Upper lobe of left lung (tissue), 6 donors: ENCODE measurements at regions not wholly inside any gene's neighbourhood (a gene's known extent, or its start where the extent isn't known, plus 50 kb on each side); places are given as distances from the start of the nearest gene placed in this dataset.

Experiments used
- ATAC-seq, 2 donors: fragments of 200-7000 bp; cut with Tn5 transposase; one replicate each; pipeline ENCODE4 v1.9.1; 2022; ENCODE audit warnings: mild to moderate bottlenecking in 2 of 2, moderate library complexity in 2 of 2; ENCODE audit not compliant: low FRiP score in 2 of 2
- DNase-seq, 2 donors: peaks; one replicate each; pipeline ENCODE4 v3.0.0-alpha.2; 2019 to 2020
- H3K27ac ChIP-seq, 4 donors: fragments of 200-600 bp; sonication (generic); one replicate each; pipeline ENCODE4 v1.5.1; 2016 to 2019
- H3K27me3 ChIP-seq, 4 donors: fragments of 200-600 bp; sonication (generic); one replicate each; pipeline ENCODE4 v1.5.1; 2017 to 2019
- H3K36me3 ChIP-seq, 4 donors: fragments of 200-600 bp; sonication (generic); one replicate each; pipeline ENCODE4 v1.5.1; 2016 to 2019
- H3K4me1 ChIP-seq, 4 donors: fragments of 200-600 bp; sonication (generic); one replicate each; pipeline ENCODE4 v1.5.1; 2018 to 2019
- H3K4me3 ChIP-seq, 4 donors: fragments of 200-600 bp; sonication (generic); one replicate each; pipeline ENCODE4 v1.5.1; 2017 to 2019; ENCODE audit warnings: mild to moderate bottlenecking in 2 of 4, moderate library complexity in 1 of 4
- H3K9me3 ChIP-seq, 4 donors: fragments of 200-600 bp; sonication (generic); one replicate each; pipeline ENCODE4 v1.5.1; 2018 to 2019
- CTCF ChIP-seq, 6 experiments: fragments of 450-650 bp in 4 of 6; fragments of 200-600 bp in 2 of 6; sonication (generic) in 2 of 6; IDR thresholded peaks; one replicate each; pipeline ENCODE4 v1.5.1; 2016 to 2019; ENCODE audit warnings: antibody characterized with exemption in 6 of 6
- EP300 ChIP-seq, 4 donors: sonication (generic); formaldehyde crosslinking; IDR thresholded peaks; one replicate each; pipeline ENCODE4 v1.5.1; 2017; ENCODE audit warnings: antibody characterized with exemption in 4 of 4, control low read depth in 2 of 4
- POLR2A ChIP-seq, 4 donors: fragments of 450-650 bp; IDR thresholded peaks; one replicate each; pipeline ENCODE4 v1.5.1; 2016 to 2017; ENCODE audit warnings: antibody characterized with exemption in 4 of 4, mild to moderate bottlenecking in 2 of 4
- POLR2AphosphoS5 ChIP-seq, 2 donors: sonication (generic); formaldehyde crosslinking; IDR thresholded peaks; one replicate each; pipeline ENCODE4 v1.5.1; 2017; ENCODE audit warnings: antibody characterized with exemption in 2 of 2
- WGBS, 2 donors: methylation state at CpG; one replicate each; pipeline ENCODE4 v1.1.5; 2017 to 2018; 5-methylcytosine and 5-hydroxymethylcytosine counted together
- donor health status: DM: no; HTN: no; CAD: no; lungs with moderate emphysema.
- donor health status: DM: no; HTN: yes; CAD: no; lungs with severe emphysema.

- ATAC-seq: peak in 1 of 2 donors; percentile 8
- Histone ChIP-seq H3K9me3 (no peaks in the 10 kb centered on the region), H3K27ac (no peak overlapping the region), H3K36me3 (no peaks in the 10 kb centered on the region), H3K27me3 (no peaks in the 10 kb centered on the region), H3K4me3 (no peak overlapping the region), H3K4me1 (no peaks in the 10 kb centered on the region)
- DNase-seq: peak in 1 of 2 donors; percentile 59
- TF ChIP-seq CTCF (IDR thresholded peaks at IDR 0.05) (no peak), EP300 (IDR thresholded peaks at IDR 0.05) (no peak), POLR2A (IDR thresholded peaks at IDR 0.05) (no peak), POLR2AphosphoS5 (IDR thresholded peaks at IDR 0.05) (no peak)
- 91 to 97% methylated on average over 9 of the region's 9 CpGs for WGBS, 2 donors
Observed at GRCh38 chr21:16061194-16061593, 331.4 kb downstream of the USP25 start.

GRCh38 chr21:16069178-16070112 lies 339.7 kb downstream of the USP25 start:
- Histone ChIP-seq H3K36me3 (no peaks in the 10 kb centered on the region), H3K4me1 (no peaks in the 10 kb centered on the region), H3K27me3 (no peaks in the 10 kb centered on the region), H3K4me3 (no peak overlapping the region), H3K9me3 (no peaks in the 10 kb centered on the region), H3K27ac (no peak overlapping the region)
- no peak for DNase-seq
- TF ChIP-seq CTCF (IDR thresholded peaks at IDR 0.05) (no peak), POLR2A (IDR thresholded peaks at IDR 0.05) (no peak), EP300 (IDR thresholded peaks at IDR 0.05) (no peak), POLR2AphosphoS5 (IDR thresholded peaks at IDR 0.05) (no peak)
- WGBS, 2 donors: 89 to 90% methylated on average over 9 of the region's 9 CpGs
- peak in 1 of 2 donors; percentile 35 for ATAC-seq

- Histone ChIP-seq H3K27ac (no peak overlapping the region), H3K4me3 (no peak overlapping the region), H3K27me3 (no peaks in the 10 kb centered on the region), H3K4me1 (no peaks in the 10 kb centered on the region), H3K9me3 (no peaks in the 10 kb centered on the region), H3K36me3 (no peaks in the 10 kb centered on the region)
- DNase-seq (no peak), ATAC-seq (peak in 1 of 2 donors; percentile 44)
- TF ChIP-seq POLR2AphosphoS5 (IDR thresholded peaks at IDR 0.05) (no peak), POLR2A (IDR thresholded peaks at IDR 0.05) (no peak), CTCF (IDR thresholded peaks at IDR 0.05) (no peak)
- 84 to 89% methylated on average over 7 of the region's 7 CpGs for WGBS, 2 donors
Observed at GRCh38 chr21:16070207-16070651, 340.4 kb downstream of the USP25 start.

- peak overlapping the region in 2 of 4 donors; percentile 26 to 31 for H3K4me3 ChIP-seq
- WGBS, 2 donors: 66 to 75% methylated on average over 9 of the region's 9 CpGs
- TF ChIP-seq POLR2A (IDR thresholded peaks at IDR 0.05) (no peak), CTCF (IDR thresholded peaks at IDR 0.05) (no peak), EP300 (IDR thresholded peaks at IDR 0.05) (no peak), POLR2AphosphoS5 (IDR thresholded peaks at IDR 0.05) (no peak)
Observed at GRCh38 chr21:16071092-16071491, 341.3 kb downstream of the USP25 start.

More at GRCh38 chr21:16071092-16071491, 341.3 kb downstream of the USP25 start:
- H3K27me3 ChIP-seq: no peaks in the 10 kb centered on the region
- no peaks in the 10 kb centered on the region for H3K9me3 ChIP-seq
- ATAC-seq (peak in 1 of 2 donors; percentile 57), DNase-seq (peak in 1 of 2 donors; percentile 6)
- H3K27ac ChIP-seq: no peak overlapping the region
- H3K36me3 ChIP-seq: no peaks in the 10 kb centered on the region
- no peaks in the 10 kb centered on the region for H3K4me1 ChIP-seq
